ENCODE measurements at regions not wholly inside any gene's neighbourhood (a gene's known extent, or its start where the extent isn't known, plus 50 kb on each side); places are given as distances from the start of the nearest gene placed in this dataset.

DNA sequence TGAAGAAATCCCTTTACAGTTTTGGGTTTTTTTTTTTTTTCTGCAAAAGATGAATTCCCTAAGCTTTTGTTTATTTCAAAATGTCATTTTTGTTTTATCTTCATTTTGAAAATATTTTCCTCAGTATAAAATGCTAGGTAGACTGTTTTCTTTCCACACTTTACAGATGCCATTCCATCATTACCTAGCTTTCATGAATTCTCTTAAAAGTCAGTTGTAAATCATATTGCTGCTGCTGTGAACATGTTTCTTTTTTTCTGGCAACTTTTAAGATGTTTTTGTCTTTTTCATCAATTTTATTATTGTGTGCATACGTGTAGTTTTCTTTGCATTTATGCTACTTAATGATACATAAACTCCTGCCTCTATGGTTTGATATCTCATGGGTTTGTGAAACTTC, 168.3 kb downstream of the FAXC start:
- no peak overlapping the region for H3K4me3 ChIP-seq
- H3K36me3 ChIP-seq, result no peaks in the 10 kb centered on the region
- no peak overlapping the region for H3K9ac ChIP-seq
- no peak overlapping the region for H3K4me2 ChIP-seq
- no peak overlapping the region for H3K27ac ChIP-seq
- no peaks in the 10 kb centered on the region for H4K20me1 ChIP-seq
- no peaks in the 10 kb centered on the region for H3K4me1 ChIP-seq
- H3K27me3 ChIP-seq, result no peaks in the 10 kb centered on the region
- TF ChIP-seq Cebpa-rat (IDR thresholded peaks at IDR 0.05), result no peak
- peaks cover 6% of the 10 kb centered on the region for H3K9me3 ChIP-seq

DNA sequence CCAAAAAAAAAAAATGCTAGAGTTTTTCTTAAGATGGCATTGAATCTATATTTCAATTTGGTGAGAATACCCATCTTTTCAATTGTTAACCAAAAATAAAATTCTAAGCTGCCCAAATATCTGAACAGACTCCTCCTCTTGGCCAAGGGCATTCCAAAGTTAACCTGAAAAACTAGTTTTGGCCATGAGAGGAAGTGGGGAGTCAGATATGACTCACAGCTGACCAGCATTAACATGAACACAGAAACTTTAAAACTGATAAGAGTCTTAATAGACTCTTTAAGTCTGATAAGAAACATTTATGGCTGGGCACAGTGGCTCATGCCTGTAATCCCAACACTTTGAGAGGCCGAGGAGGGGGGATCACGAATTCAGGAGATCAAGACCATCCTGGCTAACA, 171.3 kb downstream of the FAXC start:
- no peaks in the 10 kb centered on the region for H4K20me1 ChIP-seq
- H3K27me3 ChIP-seq, result no peaks in the 10 kb centered on the region
- no peak overlapping the region for H3K4me3 ChIP-seq
- no peaks in the 10 kb centered on the region for H3K36me3 ChIP-seq
- no peaks in the 10 kb centered on the region for H3K4me1 ChIP-seq
- no peak overlapping the region for H3K9ac ChIP-seq
- H3K4me2 ChIP-seq, result no peak overlapping the region
- H3K27ac ChIP-seq, result no peak overlapping the region
- peaks cover 6% of the 10 kb centered on the region for H3K9me3 ChIP-seq
- TF ChIP-seq Cebpa-rat (IDR thresholded peaks at IDR 0.05), result no peak

DNA sequence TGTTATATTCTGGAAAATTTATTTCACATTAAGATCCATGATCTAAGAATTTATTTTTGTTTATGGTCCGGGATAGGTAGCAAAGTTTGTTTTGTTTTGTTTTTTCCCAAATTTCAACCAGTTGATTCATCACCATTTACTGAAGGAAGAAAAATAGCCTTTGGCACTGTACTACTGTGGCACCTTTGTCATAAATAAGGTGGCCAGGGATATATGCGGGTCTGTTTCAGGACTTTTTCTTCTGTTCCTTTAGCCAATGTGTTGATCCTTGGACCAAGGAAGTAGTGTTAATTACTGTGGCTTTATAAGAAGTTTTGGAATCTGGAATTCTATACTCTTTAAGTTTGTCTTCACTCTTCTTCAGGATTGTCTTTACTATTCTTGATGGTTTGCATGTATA, 171.7 kb downstream of the FAXC start:
- Histone ChIP-seq H3K36me3 (no peaks in the 10 kb centered on the region), H3K9ac (no peak overlapping the region), H3K4me2 (no peak overlapping the region), H3K4me3 (no peak overlapping the region), H3K4me1 (no peaks in the 10 kb centered on the region), H3K27ac (no peak overlapping the region), H4K20me1 (no peaks in the 10 kb centered on the region), H3K9me3 (peaks cover 6% of the 10 kb centered on the region), H3K27me3 (no peaks in the 10 kb centered on the region)
- no peak for TF ChIP-seq Cebpa-rat (IDR thresholded peaks at IDR 0.05)

DNA sequence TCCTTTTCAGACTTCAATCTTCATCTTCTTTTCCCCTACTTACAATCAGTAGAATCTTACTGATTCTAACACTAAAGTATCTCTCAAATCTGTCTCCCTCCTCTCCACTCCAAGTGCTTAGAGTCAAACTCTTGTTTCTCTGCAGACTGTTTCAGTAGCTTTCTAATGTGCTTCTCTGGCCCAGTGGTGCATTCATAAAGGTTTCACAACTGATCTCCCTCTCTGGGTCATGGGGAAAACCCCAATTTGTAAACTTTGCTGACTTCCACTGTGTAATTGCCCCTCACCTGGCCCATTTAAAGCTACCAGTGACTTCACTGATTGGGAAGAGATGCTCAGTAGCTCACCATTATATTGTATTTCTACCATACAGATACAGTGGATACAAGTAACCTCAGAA, 183.6 kb downstream of the FAXC start:
- Histone ChIP-seq H3K36me3 (no peaks in the 10 kb centered on the region), H3K4me1 (no peaks in the 10 kb centered on the region), H3K4me2 (no peak overlapping the region), H3K27ac (no peak overlapping the region), H3K9ac (no peak overlapping the region), H3K9me3 (no peaks in the 10 kb centered on the region), H3K27me3 (no peaks in the 10 kb centered on the region), H4K20me1 (no peaks in the 10 kb centered on the region), H3K4me3 (no peak overlapping the region)
- no peak for TF ChIP-seq Cebpa-rat (IDR thresholded peaks at IDR 0.05)

DNA sequence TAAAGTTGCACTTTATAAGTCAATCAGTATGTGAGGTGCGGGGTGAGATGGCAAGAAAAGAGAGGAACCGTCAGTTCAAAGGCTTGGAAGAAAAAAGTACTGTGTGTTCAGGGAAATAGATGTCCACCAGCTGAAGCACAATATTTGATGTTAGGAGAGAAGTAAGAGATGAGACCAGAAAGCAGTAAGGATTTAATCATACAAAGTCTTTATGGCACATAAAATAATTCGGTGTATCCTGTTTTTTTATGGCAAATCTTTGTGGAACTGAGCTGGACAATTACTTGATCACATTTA, 197.2 kb downstream of the FAXC start:
- H3K27me3 ChIP-seq, result no peaks in the 10 kb centered on the region
- H4K20me1 ChIP-seq, result no peaks in the 10 kb centered on the region
- no peaks in the 10 kb centered on the region for H3K4me1 ChIP-seq
- H3K27ac ChIP-seq, result no peak overlapping the region
- H3K9ac ChIP-seq, result no peak overlapping the region
- no peak overlapping the region for H3K4me3 ChIP-seq
- TF ChIP-seq Cebpa-rat (IDR thresholded peaks at IDR 0.05), result no peak
- no peaks in the 10 kb centered on the region for H3K9me3 ChIP-seq
- no peak overlapping the region for H3K4me2 ChIP-seq
- no peaks in the 10 kb centered on the region for H3K36me3 ChIP-seq

DNA sequence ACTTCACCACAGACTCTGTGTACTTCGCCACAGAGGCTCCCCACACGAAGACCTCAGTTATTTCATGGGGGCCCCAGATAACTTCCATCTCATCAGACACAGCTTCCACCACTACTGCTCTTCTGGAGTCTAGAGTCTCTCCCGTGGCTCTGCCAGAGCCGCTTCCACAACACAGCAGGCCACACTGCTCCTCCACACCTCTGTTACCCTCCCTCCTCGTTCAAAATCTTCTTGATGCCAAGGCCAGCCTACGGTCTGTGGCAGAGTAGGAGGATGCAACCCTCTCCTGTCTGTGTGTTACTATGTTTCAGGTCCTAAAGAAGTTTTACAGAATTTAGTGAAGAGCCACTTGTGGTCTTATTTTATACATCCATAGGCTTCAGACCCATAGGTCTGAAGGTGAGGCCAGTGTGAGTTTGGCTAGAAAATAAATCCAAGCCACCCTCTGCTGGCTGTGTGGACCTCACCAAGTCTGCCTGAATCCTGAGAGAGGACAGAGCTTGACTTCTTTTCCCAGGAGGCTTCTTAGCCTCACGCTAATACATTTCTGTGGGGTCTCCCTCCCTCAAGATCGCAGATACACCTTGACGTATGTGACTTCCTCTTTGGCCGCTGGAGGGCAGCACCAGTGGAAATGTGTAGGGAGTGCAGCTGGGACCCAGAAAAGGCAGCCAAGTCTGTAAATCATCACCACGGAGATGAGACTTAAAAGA, 197.7 kb downstream of the FAXC start:
- no peaks in the 10 kb centered on the region for H3K27me3 ChIP-seq
- no peaks in the 10 kb centered on the region for H3K9me3 ChIP-seq
- no peak for TF ChIP-seq Cebpa-rat (IDR thresholded peaks at IDR 0.05)

DNA sequence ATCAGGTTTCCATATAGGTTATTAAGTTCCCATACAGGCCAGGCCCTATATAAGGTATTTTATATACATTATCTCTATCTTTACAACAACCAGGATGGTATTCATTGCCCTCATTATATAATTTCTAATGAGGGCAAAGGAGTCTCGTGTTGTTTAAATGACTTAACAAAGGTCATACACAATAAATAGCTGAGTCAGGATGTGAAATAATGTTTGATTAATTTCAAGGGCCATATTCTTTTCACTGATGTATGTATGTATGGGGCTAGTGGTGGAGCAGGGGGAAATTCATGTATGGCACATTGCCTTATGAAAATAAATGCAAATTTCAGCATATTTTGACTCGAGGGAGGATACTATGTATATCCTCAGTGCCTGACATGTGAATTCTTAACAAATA, 200.7 kb downstream of the FAXC start:
- Histone ChIP-seq H3K4me3 (no peak overlapping the region), H3K4me2 (no peak overlapping the region), H4K20me1 (no peaks in the 10 kb centered on the region), H3K27me3 (no peaks in the 10 kb centered on the region), H3K27ac (no peak overlapping the region), H3K9me3 (no peaks in the 10 kb centered on the region), H3K36me3 (no peaks in the 10 kb centered on the region), H3K4me1 (no peaks in the 10 kb centered on the region), H3K9ac (no peak overlapping the region)
- no peak for TF ChIP-seq Cebpa-rat (IDR thresholded peaks at IDR 0.05)

More for the DNA sequence above, 197.7 kb downstream of the FAXC start:
- no peaks in the 10 kb centered on the region for H3K36me3 ChIP-seq
- no peaks in the 10 kb centered on the region for H3K4me1 ChIP-seq
- H3K4me2 ChIP-seq, result no peak overlapping the region
- H3K27ac ChIP-seq, result no peak overlapping the region
- no peak overlapping the region for H3K9ac ChIP-seq
- H4K20me1 ChIP-seq, result no peaks in the 10 kb centered on the region
- H3K4me3 ChIP-seq, result no peak overlapping the region

DNA sequence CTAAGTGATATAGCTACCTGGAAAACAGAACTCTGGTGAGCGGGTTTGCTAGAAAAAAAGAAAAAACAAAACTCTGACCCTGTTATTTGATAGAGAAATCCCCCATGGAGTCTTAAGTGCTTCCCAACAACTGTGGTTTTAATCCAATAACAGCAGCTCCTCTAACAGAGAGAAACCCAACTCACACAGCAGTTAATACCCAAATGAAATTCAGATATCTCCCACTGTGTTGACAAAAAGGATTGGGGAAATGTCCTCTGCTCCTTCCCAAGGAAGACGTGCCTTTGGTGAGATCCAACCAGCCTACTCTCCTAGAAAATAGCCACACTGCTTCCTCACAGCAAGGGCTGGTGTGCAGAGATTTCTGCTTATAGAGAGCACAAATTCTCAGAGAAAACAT, 200.4 kb upstream of the FBXL4 start:
- Histone ChIP-seq H3K4me3 (no peak overlapping the region), H4K20me1 (no peaks in the 10 kb centered on the region), H3K9me3 (no peaks in the 10 kb centered on the region), H3K27ac (no peak overlapping the region), H3K27me3 (no peaks in the 10 kb centered on the region), H3K4me2 (no peak overlapping the region), H3K36me3 (no peaks in the 10 kb centered on the region), H3K4me1 (no peaks in the 10 kb centered on the region), H3K9ac (no peak overlapping the region)
- TF ChIP-seq Cebpa-rat (IDR thresholded peaks at IDR 0.05), result no peak

DNA sequence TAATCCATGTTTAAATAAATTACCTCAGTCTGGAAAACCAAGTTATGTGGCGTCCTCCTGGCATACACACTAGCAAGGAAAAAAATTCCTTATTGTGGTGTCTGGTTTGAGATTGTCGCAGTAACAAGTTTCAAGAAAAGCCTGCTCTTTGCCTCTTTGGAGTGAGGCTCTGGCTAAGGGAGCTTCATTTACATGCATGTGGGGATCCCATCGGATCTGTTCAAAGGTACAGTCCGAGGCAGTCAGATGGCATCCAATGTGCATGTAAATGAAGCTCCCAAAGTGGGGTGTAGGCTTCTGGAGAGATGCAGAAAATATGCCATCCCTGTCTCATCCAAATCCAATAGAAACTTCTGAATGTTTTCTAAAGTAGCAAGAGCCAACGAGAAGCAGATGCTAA, 199.5 kb upstream of the FBXL4 start:
- H3K9me3 ChIP-seq, result no peaks in the 10 kb centered on the region

DNA sequence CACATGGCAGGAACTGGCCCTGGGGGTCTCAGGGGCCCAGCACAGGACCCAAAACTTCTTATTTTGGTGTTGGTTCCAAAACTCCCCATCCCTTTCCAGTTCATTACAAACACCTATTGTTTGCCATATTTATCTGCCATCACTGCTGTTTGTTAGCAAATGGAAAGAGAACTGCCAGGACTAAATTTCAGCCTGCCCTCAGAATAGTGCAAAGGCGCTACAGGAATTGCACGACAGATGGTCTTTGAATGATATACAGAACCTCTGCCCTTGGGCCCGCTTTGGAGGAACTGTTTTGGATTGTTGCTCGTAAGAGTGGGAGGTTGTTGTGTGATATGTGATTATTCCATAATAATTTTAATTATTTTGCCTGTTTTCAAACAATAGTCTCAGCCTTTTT, 199.0 kb upstream of the FBXL4 start:
- H3K9ac ChIP-seq, result no peak overlapping the region
- no peaks in the 10 kb centered on the region for H3K27me3 ChIP-seq
- H3K4me2 ChIP-seq, result no peak overlapping the region
- no peaks in the 10 kb centered on the region for H3K4me1 ChIP-seq
- peaks cover 3% of the 10 kb centered on the region; the same call in 1 of the 2 replicates for H3K9me3 ChIP-seq
- H3K36me3 ChIP-seq, result no peaks in the 10 kb centered on the region
- no peak for TF ChIP-seq Cebpa-rat (IDR thresholded peaks at IDR 0.05)
- H4K20me1 ChIP-seq, result no peaks in the 10 kb centered on the region
- H3K27ac ChIP-seq, result no peak overlapping the region
- H3K4me3 ChIP-seq, result no peak overlapping the region

More for the DNA sequence above, 199.5 kb upstream of the FBXL4 start:
- Histone ChIP-seq H3K9ac (no peak overlapping the region), H3K4me2 (no peak overlapping the region), H4K20me1 (no peaks in the 10 kb centered on the region), H3K27ac (no peak overlapping the region), H3K4me1 (no peaks in the 10 kb centered on the region), H3K4me3 (no peak overlapping the region), H3K36me3 (no peaks in the 10 kb centered on the region), H3K27me3 (no peaks in the 10 kb centered on the region)
- TF ChIP-seq Cebpa-rat (IDR thresholded peaks at IDR 0.05), result no peak

DNA sequence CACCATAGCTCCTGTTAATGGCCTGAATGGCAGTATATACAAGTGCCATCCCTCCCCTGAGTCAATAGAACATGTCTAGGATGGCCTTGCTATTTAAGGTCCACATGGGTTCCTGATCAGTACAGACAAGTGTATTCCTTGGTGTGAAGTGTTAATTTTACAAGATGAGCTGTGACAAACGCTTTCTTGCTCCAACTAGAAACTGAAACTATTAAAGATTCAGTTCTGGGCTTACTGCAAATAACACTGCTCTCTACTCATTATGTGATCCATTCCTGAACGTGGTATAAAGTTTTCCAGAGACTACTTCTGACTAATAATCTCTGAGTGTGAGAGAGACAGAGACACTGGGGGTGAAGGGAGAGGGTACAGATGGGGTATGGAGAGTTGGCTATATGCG, 198.0 kb upstream of the FBXL4 start:
- no peak for TF ChIP-seq Cebpa-rat (IDR thresholded peaks at IDR 0.05)
- H3K27me3 ChIP-seq, result no peaks in the 10 kb centered on the region
- H3K4me3 ChIP-seq, result no peak overlapping the region

More for the DNA sequence above, 198.0 kb upstream of the FBXL4 start:
- no peaks in the 10 kb centered on the region for H3K4me1 ChIP-seq
- no peak overlapping the region for H3K9ac ChIP-seq
- no peak overlapping the region for H3K4me2 ChIP-seq
- H3K27ac ChIP-seq, result no peak overlapping the region
- H4K20me1 ChIP-seq, result no peaks in the 10 kb centered on the region
- H3K36me3 ChIP-seq, result no peaks in the 10 kb centered on the region
- H3K9me3 ChIP-seq, result peaks cover 8% of the 10 kb centered on the region; the same call in 1 of the 2 replicates

Measured in BLaER1 (cell line).